Brain pericyte (primary cell): ENCODE measurements at regions not wholly inside any gene's neighbourhood (a gene's known extent, or its start where the extent isn't known, plus 50 kb on each side); places are given as distances from the start of the nearest gene placed in this dataset.

Source experiments
- DNase-seq: peaks from one replicate; pipeline ENCODE4 v3.0.0-alpha.2; 2012; ENCODE audit warnings: low read depth, low spot score

- no peak for DNase-seq
Measured at GRCh38 chr15:101124731-101125451, 127.0 kb downstream of the CHSY1 start.

GRCh38 chr15:101123222-101123910 is 128.5 kb downstream of the CHSY1 start:
- no peak for DNase-seq

GRCh38 chr15:101122806-101123205 is 129.0 kb downstream of the CHSY1 start:
- DNase-seq, result no peak

GRCh38 chr15:101122266-101122665 is 129.6 kb downstream of the CHSY1 start:
- no peak for DNase-seq

- DNase-seq, result peak; percentile 62
Measured at GRCh38 chr15:101121511-101122090, 130.2 kb downstream of the CHSY1 start.

GRCh38 chr15:101120987-101121386 is 130.9 kb downstream of the CHSY1 start:
- no peak for DNase-seq

- DNase-seq, result no peak
Measured at GRCh38 chr15:101120473-101120872, 131.4 kb downstream of the CHSY1 start.
